SU-DHL-6 (cell line): ENCODE measurements at regions not wholly inside any gene's neighbourhood (a gene's known extent, or its start where the extent isn't known, plus 50 kb on each side); places are given as distances from the start of the nearest gene placed in this dataset.

Experiments
- EZH2phosphoT487 ChIP-seq: fragments of 200-600 bp; sonication (generic), shearing (Covaris generic); conservative IDR thresholded peaks from 2 replicates; pipeline ENCODE4 v1.6.1; 2018; ENCODE audit warnings: mild to moderate bottlenecking, antibody characterized with exemption, low read length, moderate library complexity, mixed read lengths
- TF ChIP-seq, protein P1 (sequence below): fragments of 200-600 bp; sonication (generic); IDR thresholded peaks from one replicate; pipeline ENCODE4 v1.5.1; 2017; ENCODE audit warnings: antibody characterized with exemption, mild to moderate bottlenecking, low read length, moderate library complexity; ENCODE audit not compliant: insufficient read depth, poor library complexity, severe bottlenecking

- TF ChIP-seq, protein P1, sequence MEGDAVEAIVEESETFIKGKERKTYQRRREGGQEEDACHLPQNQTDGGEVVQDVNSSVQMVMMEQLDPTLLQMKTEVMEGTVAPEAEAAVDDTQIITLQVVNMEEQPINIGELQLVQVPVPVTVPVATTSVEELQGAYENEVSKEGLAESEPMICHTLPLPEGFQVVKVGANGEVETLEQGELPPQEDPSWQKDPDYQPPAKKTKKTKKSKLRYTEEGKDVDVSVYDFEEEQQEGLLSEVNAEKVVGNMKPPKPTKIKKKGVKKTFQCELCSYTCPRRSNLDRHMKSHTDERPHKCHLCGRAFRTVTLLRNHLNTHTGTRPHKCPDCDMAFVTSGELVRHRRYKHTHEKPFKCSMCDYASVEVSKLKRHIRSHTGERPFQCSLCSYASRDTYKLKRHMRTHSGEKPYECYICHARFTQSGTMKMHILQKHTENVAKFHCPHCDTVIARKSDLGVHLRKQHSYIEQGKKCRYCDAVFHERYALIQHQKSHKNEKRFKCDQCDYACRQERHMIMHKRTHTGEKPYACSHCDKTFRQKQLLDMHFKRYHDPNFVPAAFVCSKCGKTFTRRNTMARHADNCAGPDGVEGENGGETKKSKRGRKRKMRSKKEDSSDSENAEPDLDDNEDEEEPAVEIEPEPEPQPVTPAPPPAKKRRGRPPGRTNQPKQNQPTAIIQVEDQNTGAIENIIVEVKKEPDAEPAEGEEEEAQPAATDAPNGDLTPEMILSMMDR: no peak
- TF ChIP-seq EZH2phosphoT487: no peak
These were observed 356.8 kb upstream of the B3GALT2 start for GRCh38 chr1:193543259-193543658.
